Ishikawa (cell line): ENCODE measurements at regions not wholly inside any gene's neighbourhood (a gene's known extent, or its start where the extent isn't known, plus 50 kb on each side); places are given as distances from the start of the nearest gene placed in this dataset.

Source experiments
- CREB1 ChIP-seq: IDR thresholded peaks from 2 replicates; pipeline ENCODE4 v1.6.1; 2012; ENCODE audit warnings: low read depth
- NFIC ChIP-seq: IDR thresholded peaks from 2 replicates; pipeline ENCODE4 v1.6.1; 2012
- USF1 ChIP-seq: IDR thresholded peaks from 2 replicates; pipeline ENCODE4 v1.6.1; 2012

- no peak for TF ChIP-seq USF1
- TF ChIP-seq NFIC, result no peak
- no peak for TF ChIP-seq CREB1
Observed at GRCh38 chr2:128420776-128421175, 102.1 kb upstream of the HS6ST1 start.
